ENCODE measurements at regions not wholly inside any gene's neighbourhood (a gene's known extent, or its start where the extent isn't known, plus 50 kb on each side); places are given as distances from the start of the nearest gene placed in this dataset.

GRCh38 chr6:164911873-164912580 lies 397.4 kb downstream of the C6orf118 start:
- no peak for DNase-seq

- DNase-seq = no peak
Measured at GRCh38 chr6:164911151-164911550, 398.3 kb downstream of the C6orf118 start.

- no peak for DNase-seq
Measured at GRCh38 chr6:164906766-164907165, 402.6 kb downstream of the C6orf118 start.

- DNase-seq = no peak
Measured at GRCh38 chr6:164905311-164905710, 404.1 kb downstream of the C6orf118 start.

- DNase-seq = no peak
Measured at GRCh38 chr6:164898412-164898811, 411.0 kb downstream of the C6orf118 start.

GRCh38 chr6:164897523-164898235 lies 411.7 kb downstream of the C6orf118 start:
- DNase-seq = no peak

- peak in 1 of 2 experiments; percentile 3 for DNase-seq
Measured at GRCh38 chr6:164889980-164890379, 419.4 kb downstream of the C6orf118 start.

GRCh38 chr6:164887660-164888059 lies 421.7 kb downstream of the C6orf118 start:
- no peak for DNase-seq

GRCh38 chr6:164882236-164882635 lies 427.2 kb downstream of the C6orf118 start:
- DNase-seq = no peak

GRCh38 chr6:164871783-164872182 lies 437.6 kb downstream of the C6orf118 start:
- DNase-seq = no peak

GRCh38 chr6:164870164-164870563 lies 439.2 kb downstream of the C6orf118 start:
- DNase-seq = no peak

- DNase-seq = no peak
Measured at GRCh38 chr6:164861967-164862366, 447.4 kb downstream of the C6orf118 start.

- DNase-seq = no peak
Measured at GRCh38 chr6:164859816-164860215, 449.6 kb downstream of the C6orf118 start.

GRCh38 chr6:164856138-164856537 lies 453.3 kb downstream of the C6orf118 start:
- DNase-seq = no peak

- no peak for DNase-seq
Measured at GRCh38 chr6:164855281-164855680, 454.1 kb downstream of the C6orf118 start.

- no peak for DNase-seq
Measured at GRCh38 chr6:164854526-164854925, 454.9 kb downstream of the C6orf118 start.

- DNase-seq = no peak
Measured at GRCh38 chr6:164845773-164846172, 463.6 kb downstream of the C6orf118 start.

GRCh38 chr6:164842085-164842484 lies 467.3 kb downstream of the C6orf118 start:
- DNase-seq = no peak

- no peak for DNase-seq
Measured at GRCh38 chr6:164838068-164838615, 471.3 kb downstream of the C6orf118 start.

GRCh38 chr6:164836486-164836885 lies 472.9 kb downstream of the C6orf118 start:
- DNase-seq = no peak

- DNase-seq = no peak
Measured at GRCh38 chr6:164832410-164832809, 477.0 kb downstream of the C6orf118 start.

GRCh38 chr6:164827537-164827936 lies 481.9 kb downstream of the C6orf118 start:
- DNase-seq = no peak

- no peak for DNase-seq
Measured at GRCh38 chr6:164826831-164827468, 482.5 kb downstream of the C6orf118 start.

GRCh38 chr6:164825386-164825785 lies 484.0 kb downstream of the C6orf118 start:
- DNase-seq = no peak

All from cerebellar nuclear complex (tissue), 1 donor.